ENCODE measurements at regions not wholly inside any gene's neighbourhood (a gene's known extent, or its start where the extent isn't known, plus 50 kb on each side); places are given as distances from the start of the nearest gene placed in this dataset.

DNA sequence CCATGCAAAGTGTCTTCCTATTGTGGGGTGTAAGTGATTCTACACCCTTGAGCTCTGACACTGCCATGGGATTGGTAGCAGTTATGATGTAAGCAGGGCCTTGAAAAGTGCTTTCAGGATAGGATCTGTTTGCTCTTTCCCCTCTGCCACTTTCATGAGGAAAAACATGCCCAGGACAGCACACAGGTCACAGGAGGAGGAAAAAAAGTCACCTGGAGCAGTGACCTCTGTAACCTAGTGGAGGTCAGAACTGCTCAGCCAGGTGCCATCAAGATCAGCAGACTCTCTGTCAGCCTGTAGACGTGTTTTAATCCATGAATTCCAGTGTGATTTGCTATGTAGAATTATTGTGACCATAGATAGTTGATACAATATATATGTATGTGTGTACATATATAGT lies 92.7 kb upstream of the BMP2 start:
- H3K36me3 Mint-ChIP-seq (ENCODE audit: low read depth) = no peaks in the 10 kb centered on the region
- no peaks in the 10 kb centered on the region for H3K4me1 Mint-ChIP-seq (ENCODE audit: low read depth)
- H3K27ac Mint-ChIP-seq = no peak overlapping the region
- no peak overlapping the region for H3K4me3 Mint-ChIP-seq
- no peaks in the 10 kb centered on the region for H3K27me3 Mint-ChIP-seq (ENCODE audit: insufficient read depth)
- TF ChIP-seq CTCF (IDR thresholded peaks at IDR 0.05) = no peak
- H3K9me3 Mint-ChIP-seq = peaks cover 50% of the 10 kb centered on the region
- no peak for DNase-seq

- H3K9me3 Mint-ChIP-seq = peaks cover 41% of the 10 kb centered on the region
- H3K4me3 Mint-ChIP-seq = no peak overlapping the region
Observed at GRCh38 chr20:6673071-6673470, 94.4 kb upstream of the BMP2 start.

DNA sequence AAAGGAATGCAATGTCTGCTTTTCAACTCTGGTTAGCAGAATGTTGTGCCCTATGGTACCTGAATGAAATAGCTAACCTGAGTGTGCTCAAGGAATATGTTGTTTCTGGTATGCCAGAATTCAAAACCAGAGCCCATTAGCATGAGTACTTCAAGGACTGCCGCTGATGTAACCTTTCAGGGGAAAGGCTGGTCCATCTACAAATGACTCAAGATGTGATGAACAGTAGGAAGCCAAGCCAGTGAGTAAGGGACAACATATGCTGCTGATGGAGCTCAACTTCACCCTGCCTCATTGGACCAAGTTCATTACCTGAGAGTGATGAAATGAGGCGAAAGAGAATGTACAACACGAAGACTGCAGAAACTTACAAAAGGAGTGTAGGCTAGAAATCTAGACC lies 95.7 kb upstream of the BMP2 start:
- Mint-ChIP-seq H3K36me3 (ENCODE audit: low read depth) (no peaks in the 10 kb centered on the region), H3K27ac (no peak overlapping the region), H3K4me3 (no peak overlapping the region), H3K4me1 (ENCODE audit: low read depth) (no peaks in the 10 kb centered on the region), H3K9me3 (peaks cover 42% of the 10 kb centered on the region), H3K27me3 (ENCODE audit: insufficient read depth) (no peaks in the 10 kb centered on the region)
- TF ChIP-seq CTCF (IDR thresholded peaks at IDR 0.05) = no peak
- no peak for DNase-seq

More at GRCh38 chr20:6673071-6673470, 94.4 kb upstream of the BMP2 start:
- no peaks in the 10 kb centered on the region for H3K4me1 Mint-ChIP-seq (ENCODE audit: low read depth)
- H3K27me3 Mint-ChIP-seq (ENCODE audit: insufficient read depth) = no peaks in the 10 kb centered on the region
- H3K36me3 Mint-ChIP-seq (ENCODE audit: low read depth) = no peaks in the 10 kb centered on the region
- no peak overlapping the region for H3K27ac Mint-ChIP-seq
- TF ChIP-seq CTCF (IDR thresholded peaks at IDR 0.05) = no peak
- no peak for DNase-seq

DNA sequence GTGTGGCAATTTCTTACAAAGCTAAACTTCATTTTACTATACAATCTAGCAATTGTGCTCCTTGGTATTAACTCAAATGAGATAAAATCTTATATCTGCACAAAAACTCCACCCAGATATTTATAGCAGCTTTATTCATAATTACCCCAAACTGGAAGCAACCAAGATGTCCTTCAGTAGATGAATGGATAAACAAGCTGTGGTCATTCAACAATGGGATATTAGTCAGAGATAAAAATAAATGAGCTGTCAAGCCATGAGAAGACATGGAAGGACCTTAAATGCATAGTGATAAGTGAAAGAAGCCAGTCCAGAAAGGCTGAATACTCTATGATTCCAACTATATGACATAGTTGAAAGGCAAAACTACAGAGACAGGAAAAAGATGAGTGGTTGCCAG lies 98.9 kb upstream of the BMP2 start:
- H3K4me3 Mint-ChIP-seq = no peak overlapping the region
- H3K4me1 Mint-ChIP-seq (ENCODE audit: low read depth) = no peaks in the 10 kb centered on the region
- H3K9me3 Mint-ChIP-seq = peaks cover 56% of the 10 kb centered on the region
- H3K27me3 Mint-ChIP-seq (ENCODE audit: insufficient read depth) = no peaks in the 10 kb centered on the region
- no peak overlapping the region for H3K27ac Mint-ChIP-seq
- no peaks in the 10 kb centered on the region for H3K36me3 Mint-ChIP-seq (ENCODE audit: low read depth)
- TF ChIP-seq CTCF (IDR thresholded peaks at IDR 0.05) = no peak
- no peak for DNase-seq

GRCh38 chr20:6665621-6666355 lies 101.7 kb upstream of the BMP2 start:
- DNase-seq = no peak
- H3K4me3 Mint-ChIP-seq = no peak overlapping the region
- H3K36me3 Mint-ChIP-seq (ENCODE audit: low read depth) = no peaks in the 10 kb centered on the region
- H3K4me1 Mint-ChIP-seq (ENCODE audit: low read depth) = no peaks in the 10 kb centered on the region
- no peaks in the 10 kb centered on the region for H3K27me3 Mint-ChIP-seq (ENCODE audit: insufficient read depth)
- H3K9me3 Mint-ChIP-seq = peaks cover 53% of the 10 kb centered on the region
- no peak overlapping the region for H3K27ac Mint-ChIP-seq
- TF ChIP-seq CTCF (IDR thresholded peaks at IDR 0.05) = no peak

Data from HFFc6 (cell line).